H9 (cell line): ENCODE measurements at regions not wholly inside any gene's neighbourhood (a gene's known extent, or its start where the extent isn't known, plus 50 kb on each side); places are given as distances from the start of the nearest gene placed in this dataset.

Source experiments
- DNase-seq: peaks from one replicate; pipeline ENCODE4 v3.0.0-alpha.2; 2017
- H2AFZ ChIP-seq: one replicate; pipeline ENCODE4 v1.6.1; 2013; ENCODE audit warnings: mild to moderate bottlenecking, low read length, control low read depth, moderate library complexity
- H2AK5ac ChIP-seq: 2 replicates; pipeline ENCODE4 v1.6.1; 2013; ENCODE audit warnings: low read length, control low read depth, mixed read lengths; ENCODE audit not compliant: insufficient read length
- H2BK120ac ChIP-seq: one replicate; pipeline ENCODE4 v1.6.1; 2013; ENCODE audit warnings: low read depth, mild to moderate bottlenecking, low read length, control low read depth, inconsistent platforms; ENCODE audit not compliant: poor library complexity, severe bottlenecking
- H2BK12ac ChIP-seq: 2 replicates; pipeline ENCODE4 v1.6.1; 2013; ENCODE audit warnings: low read length, control low read depth, mixed read lengths, low read depth; ENCODE audit not compliant: insufficient read length
- H2BK15ac ChIP-seq: 2 replicates; pipeline ENCODE4 v1.6.1; 2013; ENCODE audit warnings: low read depth, low read length, control low read depth
- H2BK20ac ChIP-seq: one replicate; pipeline ENCODE4 v1.6.1; 2013; ENCODE audit warnings: low read depth, mild to moderate bottlenecking, low read length, control low read depth, inconsistent platforms; ENCODE audit not compliant: poor library complexity, severe bottlenecking
- H2BK5ac ChIP-seq: 2 replicates; pipeline ENCODE4 v1.6.1; 2013; ENCODE audit warnings: low read length, control low read depth, mixed read lengths; ENCODE audit not compliant: insufficient read length
- H3K14ac ChIP-seq: 2 replicates; pipeline ENCODE4 v1.6.1; 2013; ENCODE audit warnings: low read length, control low read depth; ENCODE audit not compliant: insufficient read depth
- H3K18ac ChIP-seq: 2 replicates; pipeline ENCODE4 v1.6.1; 2013; ENCODE audit warnings: low read depth, mild to moderate bottlenecking, mixed read lengths, low read length, control low read depth; ENCODE audit not compliant: insufficient read length
- H3K23ac ChIP-seq: 2 replicates; pipeline ENCODE4 v1.6.1; 2013; ENCODE audit warnings: low read length, control low read depth, mixed read lengths, low read depth; ENCODE audit not compliant: insufficient read length
- H3K23me2 ChIP-seq: 2 replicates; pipeline ENCODE4 v1.6.1; 2013; ENCODE audit warnings: low read depth, mild to moderate bottlenecking, mixed read lengths, low read length, control low read depth; ENCODE audit not compliant: insufficient read length, poor library complexity, severe bottlenecking
- H3K27ac ChIP-seq: 2 replicates; pipeline ENCODE4 v1.5.1; 2013; ENCODE audit warnings: low read length, control low read depth, mixed read lengths, low read depth; ENCODE audit not compliant: insufficient read length
- H3K27me3 ChIP-seq: 2 replicates; pipeline ENCODE4 v1.6.1; 2013; ENCODE audit warnings: low read length, control low read depth, inconsistent platforms; ENCODE audit not compliant: insufficient read depth
- H3K4ac ChIP-seq: 2 replicates; pipeline ENCODE4 v1.6.1; 2013; ENCODE audit warnings: low read depth, mild to moderate bottlenecking, control low read depth, inconsistent platforms, low read length, moderate library complexity
- H3K4me1 ChIP-seq: 2 replicates; pipeline ENCODE4 v1.6.1; 2013; ENCODE audit warnings: low read length, control low read depth, inconsistent platforms; ENCODE audit not compliant: insufficient read depth
- H3K4me2 ChIP-seq: 2 replicates; pipeline ENCODE4 v1.6.1; 2013; ENCODE audit warnings: low read length, control low read depth, mixed read lengths; ENCODE audit not compliant: insufficient read length, insufficient read depth
- H3K56ac ChIP-seq: 2 replicates; pipeline ENCODE4 v1.6.1; 2013; ENCODE audit warnings: low read depth, mild to moderate bottlenecking, mixed read lengths, low read length, control low read depth; ENCODE audit not compliant: insufficient read length
- H3K79me1 ChIP-seq: 2 replicates; pipeline ENCODE4 v1.6.1; 2013; ENCODE audit warnings: low read depth, mild to moderate bottlenecking, moderate library complexity, low read length, control low read depth, inconsistent platforms; ENCODE audit not compliant: insufficient read depth, poor library complexity, severe bottlenecking
- H3K79me2 ChIP-seq: 2 replicates; pipeline ENCODE4 v1.6.1; 2013; ENCODE audit warnings: low read length, control low read depth, inconsistent platforms; ENCODE audit not compliant: insufficient read depth
- H3K9ac ChIP-seq: 2 replicates; pipeline ENCODE4 v1.6.1; 2013; ENCODE audit warnings: low read length, control low read depth, mixed read lengths; ENCODE audit not compliant: insufficient read length; ENCODE audit errors: extremely low read depth
- H3K9me3 ChIP-seq: one replicate; pipeline ENCODE4 v1.6.1; 2013; ENCODE audit warnings: low read depth, low read length, inconsistent platforms; ENCODE audit not compliant: control insufficient read depth
- H3T11ph ChIP-seq: one replicate; pipeline ENCODE4 v1.6.1; 2013; ENCODE audit warnings: mild to moderate bottlenecking, low read length, control low read depth, inconsistent platforms
- H4K20me1 ChIP-seq: one replicate; pipeline ENCODE4 v1.6.1; 2013; ENCODE audit not compliant: control insufficient read depth, insufficient read length, insufficient read depth
- H4K5ac ChIP-seq: 2 replicates; pipeline ENCODE4 v1.6.1; 2013; ENCODE audit warnings: low read depth, mild to moderate bottlenecking, mixed read lengths, low read length, control low read depth; ENCODE audit not compliant: insufficient read length
- H4K8ac ChIP-seq: replicated peaks from 2 replicates; pipeline ENCODE4 v1.6.1; 2013; ENCODE audit warnings: low read length, control low read depth, mixed read lengths, low read depth; ENCODE audit not compliant: insufficient read length
- H4K91ac ChIP-seq: 2 replicates; pipeline ENCODE4 v1.6.1; 2013; ENCODE audit warnings: low read depth, mild to moderate bottlenecking, moderate library complexity, mixed read lengths, low read length, control low read depth; ENCODE audit not compliant: insufficient read length
- H3K27ac Mint-ChIP-seq, 3 experiments: 2 replicates in 2 of 3; 3 replicates in 1 of 3; pipeline ENCODE4 v1.8.0; 2020 to 2021; ENCODE audit warnings: mixed read lengths in 3 of 3, mild to moderate bottlenecking in 1 of 3, moderate library complexity in 1 of 3
- H3K27me3 Mint-ChIP-seq: 2 replicates; pipeline ENCODE4 v1.8.0; 2021; ENCODE audit warnings: low read depth, mild to moderate bottlenecking, moderate library complexity, mixed read lengths
- H3K36me3 Mint-ChIP-seq, 3 experiments: 2 replicates in 2 of 3; 3 replicates in 1 of 3; pipeline ENCODE4 v1.8.0; 2020 to 2021; ENCODE audit warnings: low read depth in 3 of 3, mixed read lengths in 3 of 3; ENCODE audit not compliant: insufficient read depth in 1 of 3
- H3K4me1 Mint-ChIP-seq, 2 experiments: 2 replicates each; pipeline ENCODE4 v1.8.0; 2020; ENCODE audit warnings: mixed read lengths in 2 of 2
- H3K4me3 Mint-ChIP-seq, 2 experiments: 2 replicates in 1 of 2; 3 replicates in 1 of 2; pipeline ENCODE4 v1.8.0; 2020 to 2021; ENCODE audit warnings: mild to moderate bottlenecking in 2 of 2, mixed read lengths in 2 of 2, moderate library complexity in 1 of 2
- H3K9me3 Mint-ChIP-seq, 2 experiments: 2 replicates in 1 of 2; 3 replicates in 1 of 2; pipeline ENCODE4 v1.8.0; 2020; ENCODE audit warnings: mild to moderate bottlenecking in 2 of 2, mixed read lengths in 2 of 2, moderate library complexity in 1 of 2
- CTCF ChIP-seq: fragments of 200-600 bp; sonication (generic); conservative IDR thresholded peaks from 3 replicates; pipeline ENCODE4 v1.8.0; 2021; ENCODE audit warnings: antibody characterized with exemption, mild to moderate bottlenecking
- WGBS: extraction: QIAGEN DNeasy Blood & Tissue Kit; methylation state at CpG from one replicate; pipeline ENCODE4 v1.1.7; 2013; ENCODE audit warnings: missing lambda C conversion rate, low lambda C conversion rate, mixed read lengths; ENCODE audit not compliant: insufficient read length; ENCODE audit errors: extremely low coverage; 5-methylcytosine and 5-hydroxymethylcytosine counted together

GRCh38 chr22:48897645-48898370 is 929.9 kb downstream of the BRD1 start:
- H3K4me3 Mint-ChIP-seq = no peak overlapping the region; a peak in 1 of 5 replicates

More at GRCh38 chr22:48897645-48898370, 929.9 kb downstream of the BRD1 start:
- no peak overlapping the region for H2BK5ac ChIP-seq
- Mint-ChIP-seq H3K27me3 (peaks cover 13% of the 10 kb centered on the region), H3K9me3 (no peaks in the 10 kb centered on the region), H3K36me3 (no peaks in the 10 kb centered on the region; a peak in 1 of 7 replicates), H3K4me1 (no peaks in the 10 kb centered on the region), H3K27ac (no peak overlapping the region)
- H3K4me2 ChIP-seq = no peak overlapping the region
- no peak overlapping the region for H3K23ac ChIP-seq
- H4K20me1 ChIP-seq = no peaks in the 10 kb centered on the region
- no CpG with 5 or more reads among the region's 14 CpGs for WGBS
- H3K79me1 ChIP-seq = no peaks in the 10 kb centered on the region
- H2AK5ac ChIP-seq = no peak overlapping the region
- no peak overlapping the region for H4K91ac ChIP-seq
- no peak overlapping the region for H3K27ac ChIP-seq
- no peak overlapping the region for H3K56ac ChIP-seq
- no peak overlapping the region for H3K9ac ChIP-seq
- no peaks in the 10 kb centered on the region for H3K79me2 ChIP-seq
- H2AFZ ChIP-seq = no peak overlapping the region
- no peak overlapping the region for H2BK20ac ChIP-seq
- no peak overlapping the region for H3K4ac ChIP-seq
- H3K18ac ChIP-seq = no peak overlapping the region
- H2BK15ac ChIP-seq = no peak overlapping the region
- H3K14ac ChIP-seq = no peak overlapping the region
- DNase-seq = peak; percentile 19
- no peak for TF ChIP-seq CTCF
- H3K23me2 ChIP-seq = peaks cover 5% of the 10 kb centered on the region
- H3K27me3 ChIP-seq = no peaks in the 10 kb centered on the region
- H3K9me3 ChIP-seq = no peaks in the 10 kb centered on the region
- H2BK12ac ChIP-seq = no peak overlapping the region
- H2BK120ac ChIP-seq = no peak overlapping the region
- H4K5ac ChIP-seq = no peak overlapping the region
- no peaks in the 10 kb centered on the region for H3K4me1 ChIP-seq
- no peak overlapping the region for H4K8ac ChIP-seq
- H3T11ph ChIP-seq = no peak overlapping the region
